Globus pallidus (tissue), 1 donor: ENCODE measurements at regions not wholly inside any gene's neighbourhood (a gene's known extent, or its start where the extent isn't known, plus 50 kb on each side); places are given as distances from the start of the nearest gene placed in this dataset.
"Not testable (repeated sequence)": the region's sequence is repeated elsewhere in the genome, so short reads cannot be mapped to it uniquely, and the experiment has no call there.

Source experiments
- DNase-seq: peaks from one replicate; pipeline ENCODE4 v3.0.0-alpha.2; 2015; ENCODE audit warnings: low spot score

GRCh38 chr3:18987862-18988447 is 160.4 kb upstream of the KCNH8 start:
- peak; percentile 16 for DNase-seq

GRCh38 chr3:18987070-18987469 is 161.2 kb upstream of the KCNH8 start:
- no peak for DNase-seq

- no peak for DNase-seq
These were observed 165.4 kb upstream of the KCNH8 start for GRCh38 chr3:18982920-18983319.

GRCh38 chr3:18976102-18976501 is 172.2 kb upstream of the KCNH8 start:
- DNase-seq, result not testable (repeated sequence)

- DNase-seq, result no peak
These were observed 180.2 kb upstream of the KCNH8 start for GRCh38 chr3:18968120-18968519.

GRCh38 chr3:18965781-18966180 is 182.5 kb upstream of the KCNH8 start:
- no peak for DNase-seq

- DNase-seq, result no peak
These were observed 183.7 kb upstream of the KCNH8 start for GRCh38 chr3:18964640-18965039.

GRCh38 chr3:18951333-18951732 is 197.0 kb upstream of the KCNH8 start:
- no peak for DNase-seq

GRCh38 chr3:18946524-18946923 is 201.8 kb upstream of the KCNH8 start:
- no peak for DNase-seq

GRCh38 chr3:18937574-18937973 is 210.7 kb upstream of the KCNH8 start:
- no peak for DNase-seq

- no peak for DNase-seq
These were observed 229.2 kb upstream of the KCNH8 start for GRCh38 chr3:18919158-18919557.

- no peak for DNase-seq
These were observed 230.4 kb upstream of the KCNH8 start for GRCh38 chr3:18917923-18918322.

GRCh38 chr3:18902081-18902793 is 246.1 kb upstream of the KCNH8 start:
- peak; percentile 68 for DNase-seq

- DNase-seq, result no peak
These were observed 246.7 kb upstream of the KCNH8 start for GRCh38 chr3:18901571-18901970.

- DNase-seq, result peak; percentile 11
These were observed 247.3 kb upstream of the KCNH8 start for GRCh38 chr3:18900994-18901393.

- DNase-seq, result peak; percentile 52
These were observed 249.4 kb upstream of the KCNH8 start for GRCh38 chr3:18898911-18899310.

- no peak for DNase-seq
These were observed 255.6 kb upstream of the KCNH8 start for GRCh38 chr3:18892756-18893155.

- DNase-seq, result no peak
These were observed 256.3 kb upstream of the KCNH8 start for GRCh38 chr3:18892047-18892446.

GRCh38 chr3:18891641-18892040 is 256.7 kb upstream of the KCNH8 start:
- DNase-seq, result no peak

- no peak for DNase-seq
These were observed 257.9 kb upstream of the KCNH8 start for GRCh38 chr3:18890449-18890848.

GRCh38 chr3:18888819-18889218 is 259.5 kb upstream of the KCNH8 start:
- DNase-seq, result no peak

- DNase-seq, result peak; percentile 25
These were observed 259.9 kb upstream of the KCNH8 start for GRCh38 chr3:18888370-18888769.

- no peak for DNase-seq
These were observed 262.0 kb upstream of the KCNH8 start for GRCh38 chr3:18886331-18886730.

GRCh38 chr3:18885612-18886011 is 262.7 kb upstream of the KCNH8 start:
- no peak for DNase-seq
